ENCODE measurements at regions not wholly inside any gene's neighbourhood (a gene's known extent, or its start where the extent isn't known, plus 50 kb on each side); places are given as distances from the start of the nearest gene placed in this dataset.
"Not testable (repeated sequence)": the region's sequence is repeated elsewhere in the genome, so short reads cannot be mapped to it uniquely, and the experiment has no call there.

DNA sequence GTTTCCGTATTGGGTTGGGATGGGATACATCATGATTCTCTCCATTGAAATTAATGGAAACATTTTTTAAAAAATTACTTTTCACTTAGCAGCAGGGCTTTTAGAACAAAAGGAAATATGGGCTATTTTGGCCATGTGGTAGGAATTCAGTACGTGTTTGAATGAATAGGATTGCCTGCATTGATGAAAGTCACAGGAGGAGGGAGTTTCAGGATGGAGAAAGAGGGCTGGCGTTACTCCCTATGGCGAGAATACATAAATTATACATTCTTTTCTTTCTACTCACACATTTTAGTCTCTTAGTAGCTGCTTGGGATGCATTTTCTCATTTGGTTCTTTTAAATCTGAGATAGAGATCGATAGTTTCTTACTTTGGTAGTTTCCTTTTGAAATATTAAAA lies 100.3 kb upstream of the PDHA1 start:
- DNase-seq = no peak

DNA sequence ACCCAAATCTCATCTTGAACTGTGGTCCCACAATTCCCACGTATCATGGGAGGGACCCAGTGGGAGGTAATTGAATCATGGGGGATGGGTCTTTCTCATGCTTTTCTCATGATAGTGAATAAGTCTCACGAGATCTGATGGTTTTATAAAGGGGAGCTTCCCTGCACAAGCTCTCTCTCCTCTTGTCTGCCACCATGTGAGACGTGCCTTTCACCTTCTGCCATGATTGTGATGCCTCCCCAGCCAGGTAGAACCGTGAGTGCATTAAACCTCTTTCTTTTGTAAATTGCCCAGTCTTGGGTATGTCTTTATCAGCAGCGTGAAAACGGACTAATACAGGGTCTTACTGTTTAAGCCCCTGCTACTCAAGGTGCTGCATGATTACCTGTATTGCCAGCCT lies 98.8 kb upstream of the PDHA1 start:
- DNase-seq = not testable (repeated sequence)

DNA sequence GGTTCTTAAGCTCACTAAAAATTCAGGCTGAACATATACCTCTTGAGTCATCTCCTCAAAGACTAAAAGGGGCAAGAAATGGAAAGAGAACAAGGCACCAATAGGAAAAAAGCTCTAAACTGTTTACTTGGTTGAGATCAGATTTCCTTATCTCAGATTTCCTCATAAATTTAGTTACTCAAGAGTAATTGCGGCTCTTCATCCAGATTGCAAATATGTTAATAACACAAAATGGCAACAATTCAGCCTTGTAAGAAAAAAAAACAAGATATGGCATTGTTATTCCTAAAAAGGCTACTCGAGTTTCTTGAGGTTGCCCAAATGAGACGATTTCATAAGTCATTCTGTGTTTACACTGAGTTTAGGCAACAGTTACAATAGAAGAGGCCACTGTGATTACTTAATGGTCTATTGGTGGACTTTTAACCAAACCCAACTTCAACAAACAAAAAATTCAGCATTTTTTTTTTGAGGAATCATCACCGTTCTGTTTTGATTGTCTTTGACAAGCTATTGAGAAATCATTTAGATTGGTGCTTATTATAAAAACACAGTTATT lies 97.9 kb upstream of the PDHA1 start:
- no peak for DNase-seq

DNA sequence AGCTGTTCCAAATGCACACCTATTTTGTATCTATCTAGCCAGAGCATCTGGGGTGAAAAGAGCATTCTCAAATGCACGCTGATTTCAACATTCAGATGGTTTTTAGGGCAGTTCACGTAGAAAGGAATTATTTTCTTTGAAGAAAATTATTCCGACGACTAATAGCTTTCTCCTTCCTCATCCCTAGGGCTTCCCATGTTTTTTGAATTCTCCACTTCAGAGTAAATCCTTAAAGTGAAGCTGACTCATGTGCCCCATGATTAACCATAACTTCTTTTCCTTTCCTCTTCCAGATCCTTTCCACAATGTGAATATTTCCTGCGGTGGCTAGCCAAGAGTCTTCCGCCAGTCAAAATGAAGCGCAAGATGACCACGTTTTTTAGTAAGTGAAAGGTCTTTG lies 86.7 kb upstream of the PDHA1 start:
- DNase-seq = no peak

DNA sequence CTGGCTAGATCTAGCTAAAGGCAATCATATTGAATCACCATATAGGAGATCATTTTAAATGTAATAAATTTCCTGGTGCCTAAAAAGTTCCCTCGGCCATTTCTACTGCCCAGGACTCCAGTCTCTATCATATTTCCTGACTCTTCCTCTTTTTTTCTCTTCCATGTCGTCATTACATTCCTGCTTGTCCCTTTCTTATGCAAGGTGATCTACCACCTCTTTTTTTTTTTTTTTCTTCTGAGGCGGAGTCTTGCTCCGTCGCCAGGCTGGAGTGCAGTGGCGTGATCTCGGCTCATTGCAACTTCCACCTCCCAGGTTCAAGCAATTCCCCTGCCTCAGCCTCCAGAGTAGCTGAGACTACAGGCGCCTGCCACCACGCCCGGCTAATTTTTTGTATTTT lies 82.7 kb upstream of the PDHA1 start:
- not testable (repeated sequence) for DNase-seq

DNA sequence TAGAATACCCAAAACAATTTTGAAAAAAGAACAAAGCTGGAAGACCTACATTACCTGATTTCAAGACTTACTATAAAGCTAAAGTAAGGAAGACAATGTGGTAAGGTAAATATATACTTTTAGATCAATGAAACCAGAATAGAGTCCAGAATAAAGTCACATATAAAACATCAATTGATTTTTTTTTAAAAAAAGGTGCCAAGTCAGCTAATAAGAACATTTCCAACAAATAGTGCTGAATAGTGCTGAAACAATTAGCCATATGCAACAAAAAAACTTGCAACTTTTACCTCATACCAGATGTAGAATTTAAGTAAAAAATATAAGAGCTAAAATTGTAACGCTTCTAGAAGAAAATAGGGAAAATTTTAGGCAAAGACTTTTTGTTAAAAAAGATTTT lies 73.0 kb upstream of the PDHA1 start:
- DNase-seq = no peak

DNA sequence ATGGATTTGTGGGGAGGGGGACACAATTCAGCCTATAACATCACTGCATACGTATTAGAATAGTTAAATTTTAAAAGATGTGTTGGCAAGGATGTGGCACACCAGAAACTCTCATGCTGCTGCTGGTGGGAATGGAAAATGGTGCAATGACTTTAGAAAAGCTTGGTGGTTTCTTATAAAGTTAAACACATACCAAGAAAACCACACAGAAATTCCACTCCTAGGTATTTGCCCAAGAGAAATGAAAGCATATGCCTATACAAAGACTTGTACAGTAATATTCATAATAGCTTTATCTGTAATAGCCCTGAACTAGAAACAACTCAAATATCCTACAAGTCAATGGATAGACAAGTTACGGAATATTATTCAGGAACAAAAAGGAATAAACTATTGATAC lies 71.3 kb upstream of the PDHA1 start:
- DNase-seq = no peak

DNA sequence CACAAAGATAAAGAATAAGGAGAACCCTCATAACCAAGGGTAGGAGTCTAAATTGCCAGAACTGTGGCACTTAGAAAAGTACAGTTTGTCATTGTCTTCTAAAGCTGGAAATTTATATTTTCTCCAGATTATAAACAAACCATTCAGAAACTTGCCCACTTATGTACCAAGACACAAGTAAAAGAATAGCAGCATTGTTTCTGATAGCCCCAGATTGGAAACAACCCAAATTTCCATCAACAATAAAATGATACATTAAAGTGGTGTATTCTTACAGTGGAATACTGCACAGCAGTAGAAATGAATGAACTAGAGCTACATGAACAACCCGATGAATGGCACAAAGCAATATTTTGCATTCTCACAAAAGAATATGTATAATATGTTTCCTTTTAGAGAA lies 63.1 kb upstream of the PDHA1 start:
- peak in 1 of 2 experiments; percentile 37 for DNase-seq

DNA sequence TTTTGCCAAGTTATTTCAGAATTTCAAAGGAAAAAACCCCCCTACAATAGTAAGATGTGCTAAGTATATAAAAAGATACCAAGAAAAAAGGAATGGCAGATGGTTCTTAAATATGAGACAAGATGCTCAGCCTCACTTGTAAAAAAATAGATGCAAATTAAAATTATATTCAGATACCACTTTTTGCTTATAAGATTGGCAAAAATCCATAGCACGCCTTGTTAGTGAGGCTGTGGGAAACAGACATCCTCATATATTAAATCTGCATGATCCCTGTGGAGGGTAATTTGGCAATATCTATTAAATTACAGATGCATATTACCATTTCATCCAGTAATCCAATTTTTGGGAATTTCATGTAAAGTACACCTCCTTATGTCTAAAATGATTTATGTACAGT lies 62.5 kb upstream of the PDHA1 start:
- DNase-seq = peak; percentile 70 to 74

DNA sequence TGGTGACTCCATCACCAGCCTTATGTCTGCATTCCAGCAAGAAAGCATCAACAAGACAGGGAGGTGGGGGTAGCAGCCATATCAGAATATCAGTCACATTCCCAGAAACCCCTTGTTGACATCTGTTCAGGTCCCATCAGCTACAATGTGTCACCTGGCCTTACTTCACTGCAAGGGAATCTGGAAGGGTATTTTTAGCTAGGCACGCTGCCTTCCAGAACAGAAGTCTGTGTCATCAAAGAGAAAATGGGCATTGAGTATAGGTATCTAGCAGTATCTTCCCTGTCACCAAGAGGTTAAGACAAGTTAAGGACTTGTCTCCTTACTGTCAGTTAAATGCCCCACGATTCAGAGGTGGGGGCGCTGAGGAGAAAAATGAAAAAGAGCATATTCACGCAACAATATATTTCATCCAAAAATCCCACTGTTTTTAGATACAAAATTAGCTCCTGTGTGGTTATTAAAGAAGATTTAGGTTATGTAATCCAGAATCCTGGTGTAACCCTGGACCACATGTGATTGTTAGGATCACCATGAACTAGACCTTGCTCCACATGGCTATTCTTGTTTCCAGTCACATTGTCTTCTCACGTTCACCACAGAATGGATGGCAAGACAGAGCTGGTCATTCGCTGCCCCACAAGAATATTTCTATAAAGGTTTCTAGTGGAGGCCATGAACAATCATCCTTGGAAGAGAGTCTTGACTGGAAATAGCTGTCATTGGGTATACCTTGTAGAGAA lies 60.0 kb upstream of the PDHA1 start:
- DNase-seq = no peak

DNA sequence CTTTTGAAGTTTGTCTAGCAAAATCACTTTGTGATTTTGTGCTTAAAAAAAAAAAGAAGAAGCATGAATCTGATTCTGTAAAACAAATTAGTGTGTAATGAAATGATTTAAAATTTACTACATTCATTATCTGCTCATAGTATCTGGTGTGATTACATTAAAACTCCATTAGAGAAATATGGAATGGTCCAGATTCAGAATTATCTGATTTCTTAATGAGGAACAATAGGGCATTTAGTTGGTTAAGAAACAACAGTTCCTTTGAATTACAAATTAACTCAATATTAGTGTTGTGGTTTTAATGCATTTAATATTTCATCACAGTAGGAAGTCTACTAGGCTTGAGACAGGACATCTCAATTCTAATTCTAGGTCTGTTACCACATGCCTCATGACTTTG lies 57.9 kb upstream of the PDHA1 start:
- no peak for DNase-seq

DNA sequence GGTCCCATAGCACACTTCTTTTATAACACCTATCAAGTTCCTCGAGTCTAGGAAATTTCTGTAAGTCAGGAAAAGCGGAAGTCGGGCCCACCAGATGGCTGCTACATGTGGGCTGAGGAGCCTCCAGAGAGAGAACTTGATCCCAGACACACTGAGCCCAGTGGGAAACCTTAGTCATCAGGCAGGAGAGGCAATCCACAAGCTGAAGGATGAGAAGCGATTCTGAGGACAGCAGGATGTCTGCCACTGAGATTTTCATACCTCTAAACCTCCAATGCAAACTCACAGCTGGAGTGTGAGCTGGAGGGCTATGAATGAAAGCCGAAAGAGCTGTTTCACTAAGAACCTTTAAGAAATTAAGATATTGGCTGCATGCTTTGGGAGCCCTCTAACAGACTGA lies 52.6 kb upstream of the PDHA1 start:
- no peak for DNase-seq

DNA sequence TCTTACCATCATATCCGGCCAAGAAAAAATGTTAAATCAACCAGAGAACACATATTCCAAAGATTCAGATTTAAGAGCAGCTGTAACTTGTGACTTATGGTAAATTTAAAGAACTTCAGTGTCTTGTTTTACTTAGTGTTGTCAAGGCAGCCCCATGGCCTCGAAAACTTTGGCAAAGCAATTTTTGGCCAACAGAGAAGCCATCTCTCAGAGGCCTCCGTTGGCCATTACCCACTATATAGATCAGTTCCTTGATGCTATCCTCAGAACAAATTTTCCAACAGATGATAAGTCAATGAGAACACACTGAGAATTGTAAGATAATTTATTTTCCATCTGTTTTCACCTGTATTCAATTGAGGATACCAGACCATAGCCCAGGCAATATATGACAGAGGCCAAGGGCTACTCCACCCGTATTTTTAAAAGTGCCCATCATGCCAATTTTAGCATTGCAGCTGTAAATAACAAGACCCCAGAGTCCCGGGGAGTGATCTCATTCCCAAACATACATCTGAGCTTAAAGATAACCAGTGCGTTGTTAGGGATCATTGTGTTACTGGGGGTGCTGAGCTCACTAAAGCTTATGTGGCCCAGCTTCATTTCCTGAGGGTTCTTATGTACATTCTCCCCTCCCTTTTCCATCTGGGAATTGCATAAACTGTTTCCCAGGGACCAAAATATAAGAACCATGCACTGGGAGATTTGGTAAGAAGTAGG lies 50.0 kb upstream of the PDHA1 start:
- no peak for DNase-seq

Measured in NCI-H1930 (cell line).